HEK293T (cell line): ENCODE measurements at regions not wholly inside any gene's neighbourhood (a gene's known extent, or its start where the extent isn't known, plus 50 kb on each side); places are given as distances from the start of the nearest gene placed in this dataset.
"Not testable (repeated sequence)": the region's sequence is repeated elsewhere in the genome, so short reads cannot be mapped to it uniquely, and the experiment has no call there.

Experiments used
- CTCF ChIA-PET: fragments of 350-600 bp; formaldehyde crosslinking; extraction: SDS; loops from one replicate; lab custom pipeline; 2021; ENCODE audit warnings: antibody characterized with exemption, inconsistent platforms; lab: Yijun Ruan, JAX
- POLR2A ChIA-PET: fragments of 350-600 bp; formaldehyde crosslinking; extraction: SDS; loops from one replicate; lab custom pipeline; 2020; ENCODE audit warnings: antibody characterized with exemption, inconsistent platforms; lab: Yijun Ruan, JAX
- DNase-seq: peaks from one replicate; pipeline ENCODE4 v3.0.0; 2012; ENCODE audit warnings: mixed read lengths; ENCODE audit errors: extremely low spot score
- ARNT ChIP-seq: fragments of 450-650 bp; IDR thresholded peaks from 2 replicates; pipeline ENCODE4 v1.6.1; 2017; ENCODE audit warnings: mild to moderate bottlenecking
- BHLHE40 ChIP-seq: fragments of 450-650 bp; IDR thresholded peaks from 2 replicates; pipeline ENCODE4 v1.6.1; 2016; ENCODE audit warnings: mild to moderate bottlenecking, moderate library complexity, borderline replicate concordance
- CTBP1 ChIP-seq: fragments of 450-650 bp; IDR thresholded peaks from 2 replicates; pipeline ENCODE4 v1.6.1; 2016; ENCODE audit warnings: borderline replicate concordance
- ELF4 ChIP-seq: fragments of 450-650 bp; IDR thresholded peaks from 2 replicates; pipeline ENCODE4 v1.6.1; 2017; ENCODE audit warnings: antibody characterized with exemption
- FOXA1 ChIP-seq: fragments of 450-650 bp; IDR thresholded peaks from 2 replicates; pipeline ENCODE4 v1.6.1; 2016; ENCODE audit warnings: mild to moderate bottlenecking
- FOXK2 ChIP-seq: fragments of 450-650 bp; IDR thresholded peaks from 2 replicates; pipeline ENCODE4 v1.6.1; 2016; ENCODE audit warnings: mild to moderate bottlenecking
- FOXM1 ChIP-seq: fragments of 450-650 bp; IDR thresholded peaks from 2 replicates; pipeline ENCODE4 v1.6.1; 2017; ENCODE audit warnings: mild to moderate bottlenecking, borderline replicate concordance
- HDGF ChIP-seq: fragments of 450-650 bp; IDR thresholded peaks from 2 replicates; pipeline ENCODE4 v1.6.1; 2017; ENCODE audit warnings: antibody characterized with exemption, borderline replicate concordance
- L3MBTL2 ChIP-seq: fragments of 450-650 bp; conservative IDR thresholded peaks from 2 replicates; pipeline ENCODE4 v1.6.1; 2016; ENCODE audit warnings: mild to moderate bottlenecking
- LEF1 ChIP-seq: fragments of 450-650 bp; IDR thresholded peaks from 2 replicates; pipeline ENCODE4 v1.6.1; 2017; ENCODE audit warnings: mild to moderate bottlenecking, borderline replicate concordance
- NFRKB ChIP-seq: fragments of 450-650 bp; IDR thresholded peaks from 2 replicates; pipeline ENCODE4 v1.6.1; 2016; ENCODE audit warnings: mild to moderate bottlenecking, moderate library complexity
- SP1 ChIP-seq: fragments of 450-650 bp; IDR thresholded peaks from 2 replicates; pipeline ENCODE4 v1.6.1; 2017
- SUZ12 ChIP-seq: fragments of 450-650 bp; IDR thresholded peaks from 2 replicates; pipeline ENCODE4 v1.6.1; 2016; ENCODE audit warnings: mild to moderate bottlenecking
- TARDBP ChIP-seq: fragments of 450-650 bp; IDR thresholded peaks from 2 replicates; pipeline ENCODE4 v1.6.1; 2016
- ZNF384 ChIP-seq: fragments of 450-650 bp; IDR thresholded peaks from 2 replicates; pipeline ENCODE4 v1.6.1; 2016
- TF ChIP-seq, protein P1 (sequence below): fragments of 450-650 bp; IDR thresholded peaks from 2 replicates; pipeline ENCODE4 v1.6.1; 2016

DNA sequence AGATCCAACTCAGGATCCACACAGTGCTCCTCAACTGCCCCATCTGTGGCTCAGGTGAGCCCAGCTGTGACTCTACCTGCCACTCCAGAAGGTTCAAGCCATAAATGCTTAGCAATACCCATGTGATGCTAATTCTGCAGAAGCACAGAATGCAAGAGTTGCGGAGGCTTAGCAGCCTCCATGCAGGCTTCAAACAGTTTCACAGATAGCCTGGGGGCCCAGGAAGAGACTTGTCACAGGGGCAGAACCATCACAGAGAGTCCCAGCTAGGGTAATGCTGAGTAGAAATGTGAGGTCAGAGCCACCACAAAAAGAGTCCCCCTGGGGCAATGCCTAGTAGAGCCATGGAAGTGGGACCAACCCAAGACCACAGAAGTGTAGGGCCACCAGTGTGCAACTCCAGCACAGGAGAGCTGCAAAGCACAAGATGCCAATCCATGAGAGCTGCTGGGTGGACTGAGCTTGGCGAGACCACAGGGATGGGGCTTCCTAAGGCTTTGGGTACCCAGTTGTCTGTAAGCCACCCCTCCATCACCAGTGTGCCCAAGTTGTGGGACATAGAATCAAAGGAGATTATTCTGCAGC is 283.9 kb downstream of the UBE3D start:
- ChIA-PET CTCF (no interaction called here), POLR2A (no interaction called here)
- TF ChIP-seq NFRKB = no peak
- TF ChIP-seq SP1 = no peak
- TF ChIP-seq, protein P1, sequence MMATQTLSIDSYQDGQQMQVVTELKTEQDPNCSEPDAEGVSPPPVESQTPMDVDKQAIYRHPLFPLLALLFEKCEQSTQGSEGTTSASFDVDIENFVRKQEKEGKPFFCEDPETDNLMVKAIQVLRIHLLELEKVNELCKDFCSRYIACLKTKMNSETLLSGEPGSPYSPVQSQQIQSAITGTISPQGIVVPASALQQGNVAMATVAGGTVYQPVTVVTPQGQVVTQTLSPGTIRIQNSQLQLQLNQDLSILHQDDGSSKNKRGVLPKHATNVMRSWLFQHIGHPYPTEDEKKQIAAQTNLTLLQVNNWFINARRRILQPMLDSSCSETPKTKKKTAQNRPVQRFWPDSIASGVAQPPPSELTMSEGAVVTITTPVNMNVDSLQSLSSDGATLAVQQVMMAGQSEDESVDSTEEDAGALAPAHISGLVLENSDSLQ = no peak
- no peak for TF ChIP-seq FOXM1
- no peak for TF ChIP-seq ARNT
- no peak for TF ChIP-seq ZNF384
- no peak for TF ChIP-seq BHLHE40
- TF ChIP-seq HDGF = no peak
- TF ChIP-seq LEF1 = no peak
- TF ChIP-seq ELF4 = no peak
- no peak for DNase-seq

DNA sequence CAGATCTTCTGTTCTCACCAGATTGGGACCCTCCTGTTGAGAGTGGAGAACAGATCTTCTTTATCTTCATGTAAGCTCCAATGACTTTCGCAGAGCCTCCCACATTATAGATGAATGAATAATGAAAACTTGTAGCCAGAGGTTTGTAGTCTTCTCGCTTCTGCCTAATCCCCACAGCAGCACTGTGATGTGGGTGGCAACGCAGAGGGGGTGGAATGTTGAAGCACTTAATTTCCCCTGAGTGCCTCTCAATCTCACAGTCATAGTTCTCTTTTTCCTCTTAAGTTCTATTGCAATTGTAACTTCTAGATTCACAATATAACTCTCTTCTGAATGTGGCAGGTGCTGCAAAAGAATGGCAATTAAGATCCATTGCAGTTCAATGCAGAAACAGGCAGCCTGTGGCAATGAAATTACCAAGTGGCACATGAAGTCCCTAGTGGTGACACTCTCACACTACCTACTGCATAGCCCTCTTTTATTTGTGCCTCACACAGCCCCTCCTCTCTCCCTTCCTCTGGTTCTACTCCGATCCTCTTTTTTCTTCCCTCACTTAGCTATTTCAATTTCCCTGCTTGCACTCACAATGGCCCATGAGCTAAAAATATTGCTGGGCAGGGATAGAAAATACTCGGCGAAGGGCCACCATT is 281.9 kb downstream of the UBE3D start:
- peak; percentile 55 for DNase-seq
- TF ChIP-seq ELF4 = no peak
- TF ChIP-seq FOXK2 = no peak
- ChIA-PET CTCF (interaction anchor here (0.6 kb wide), 3 partner anchors 116 to 274 kb away, joined by 3 to 10 read pairs (median 5); no protein-coding TSS in a partner anchor), POLR2A (no interaction called here)

DNA sequence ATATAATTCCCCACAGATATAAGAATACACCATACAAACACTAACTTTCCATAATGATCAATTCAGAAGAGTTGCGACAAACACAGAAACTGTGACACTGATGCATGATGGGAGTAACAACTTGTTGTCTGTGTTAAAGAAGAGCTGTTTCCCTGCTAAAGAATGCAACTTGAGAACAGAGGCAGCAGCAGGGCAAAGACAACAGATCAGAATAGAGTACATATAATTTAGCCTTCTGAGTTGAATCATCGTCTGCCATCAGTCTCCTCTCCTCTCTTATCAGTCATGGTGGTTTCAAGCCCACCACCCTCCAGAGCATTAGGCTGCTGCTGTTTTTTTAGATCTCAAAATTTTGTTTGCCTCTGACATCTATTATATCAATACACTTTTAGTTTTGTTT is 280.4 kb downstream of the UBE3D start:
- TF ChIP-seq SP1 = no peak
- TF ChIP-seq LEF1 = no peak
- no peak for TF ChIP-seq FOXM1
- no peak for TF ChIP-seq ARNT
- TF ChIP-seq, protein P1 = no peak
- TF ChIP-seq SUZ12 = no peak
- TF ChIP-seq CTBP1 = no peak
- TF ChIP-seq FOXA1 = no peak
- no peak for TF ChIP-seq HDGF
- no peak for TF ChIP-seq ZNF384
- no peak for TF ChIP-seq BHLHE40
- no peak for TF ChIP-seq L3MBTL2
- no peak for TF ChIP-seq NFRKB
- no peak for TF ChIP-seq FOXK2
- no peak for TF ChIP-seq TARDBP
- TF ChIP-seq ELF4 = no peak
- DNase-seq = no peak
- ChIA-PET CTCF (no interaction called here), POLR2A (no interaction called here)

DNA sequence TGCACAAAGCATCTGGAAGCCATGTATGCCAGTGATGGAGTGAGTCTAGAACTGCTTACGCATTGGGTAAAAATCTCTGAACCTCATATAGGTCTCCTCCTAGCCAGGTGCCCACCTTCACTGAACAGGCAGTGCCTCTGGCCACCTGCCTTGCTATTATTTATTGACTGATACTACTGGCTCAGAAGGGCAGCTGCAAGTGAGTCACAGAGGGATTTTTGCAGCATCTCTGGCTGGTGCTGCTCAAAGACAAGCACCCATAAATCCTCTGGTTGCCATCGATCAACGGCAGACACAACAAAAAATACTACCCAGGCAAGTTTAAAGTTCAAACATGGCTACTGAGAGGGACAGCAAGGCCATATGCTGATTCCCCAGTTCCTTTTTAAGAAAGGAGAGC is 279.4 kb downstream of the UBE3D start:
- ChIA-PET POLR2A (no interaction called here), CTCF (no interaction called here)
- TF ChIP-seq SP1 = no peak
- TF ChIP-seq FOXM1 = no peak
- TF ChIP-seq HDGF = no peak
- no peak for TF ChIP-seq CTBP1
- no peak for DNase-seq

DNA sequence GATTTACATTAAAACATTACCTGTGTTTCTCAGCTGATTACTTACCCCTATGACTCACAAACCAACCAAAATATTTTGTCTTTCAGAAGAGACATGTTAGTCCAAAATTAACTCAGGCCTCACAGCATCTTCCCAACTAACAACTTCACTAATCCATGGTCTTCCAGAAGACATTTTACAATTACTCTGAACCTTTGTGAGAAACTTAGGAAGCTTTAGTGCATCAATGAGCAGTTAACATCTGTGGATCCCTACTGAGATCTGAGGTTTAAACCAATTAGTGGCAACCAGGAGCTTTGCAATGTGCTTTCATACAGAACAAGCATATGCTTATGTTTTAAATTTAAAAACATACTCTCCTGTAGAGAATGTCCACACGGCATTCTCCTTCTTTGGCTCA is 269.7 kb downstream of the UBE3D start:
- CTCF ChIA-PET = interaction anchor here (0.6 kb wide), 1 partner anchor 555 kb away, joined by 3 read pairs; no protein-coding TSS in a partner anchor
- no peak for DNase-seq
- POLR2A ChIA-PET = no interaction called here
- no peak for TF ChIP-seq CTBP1
- TF ChIP-seq FOXA1 = no peak
- TF ChIP-seq, protein P1 = no peak
- TF ChIP-seq SUZ12 = no peak
- TF ChIP-seq LEF1 = no peak
- TF ChIP-seq ARNT = no peak
- TF ChIP-seq L3MBTL2 = no peak
- TF ChIP-seq TARDBP = no peak
- TF ChIP-seq HDGF = no peak
- no peak for TF ChIP-seq FOXK2
- TF ChIP-seq FOXM1 = no peak
- no peak for TF ChIP-seq ZNF384

DNA sequence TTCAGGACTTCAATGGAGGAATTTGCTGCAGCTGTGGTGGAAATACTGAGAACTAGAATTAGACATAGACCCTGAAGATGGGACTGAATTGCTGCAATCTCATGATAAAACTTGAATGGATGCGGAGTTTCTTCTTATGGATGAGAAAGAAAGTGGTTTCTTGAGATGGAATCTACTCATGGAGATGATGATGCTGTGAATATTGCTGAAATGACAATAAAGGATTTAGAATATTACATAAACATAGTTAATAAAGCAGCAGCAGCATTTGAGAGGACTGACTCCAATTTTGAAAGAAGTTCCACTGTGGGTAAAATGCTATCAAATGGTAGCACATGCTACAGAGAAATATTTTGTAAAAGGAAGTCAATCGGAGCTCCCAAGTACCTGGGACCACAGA is 264.6 kb downstream of the UBE3D start:
- TF ChIP-seq NFRKB (no peak), HDGF (no peak), ARNT (no peak), FOXA1 (no peak), L3MBTL2 (no peak), TARDBP (no peak), ELF4 (no peak), LEF1 (no peak), SUZ12 (no peak), ZNF384 (no peak), SP1 (no peak), BHLHE40 (no peak), FOXM1 (no peak), CTBP1 (no peak), FOXK2 (no peak)
- TF ChIP-seq, protein P1 = no peak
- no peak for DNase-seq
- CTCF ChIA-PET = no interaction called here
- POLR2A ChIA-PET = no interaction called here

DNA sequence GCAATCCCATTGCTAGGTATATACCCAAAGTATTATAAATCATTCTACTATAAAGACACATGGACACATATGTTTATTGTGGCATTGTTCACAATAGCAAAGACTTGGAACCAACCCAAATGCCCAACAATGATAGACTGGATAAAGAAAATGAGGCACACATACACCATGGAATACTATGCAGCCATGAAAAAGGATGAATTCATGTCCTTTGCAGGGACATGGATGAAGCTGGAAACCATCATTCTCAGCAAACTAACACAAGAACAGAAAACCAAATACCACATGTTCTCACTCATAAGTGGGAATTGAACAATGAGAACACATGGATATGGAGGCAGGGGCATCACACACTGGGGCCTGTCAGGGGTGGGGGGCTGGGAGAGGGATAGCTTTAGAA is 249.4 kb downstream of the UBE3D start:
- DNase-seq, POLR2A ChIA-PET, CTCF ChIA-PET: not testable (repeated sequence)
